AG04449 (cell line): ENCODE measurements at regions not wholly inside any gene's neighbourhood (a gene's known extent, or its start where the extent isn't known, plus 50 kb on each side); places are given as distances from the start of the nearest gene placed in this dataset.

Experiments used
- CTCF ChIA-PET: fragments of 350-600 bp; formaldehyde crosslinking; extraction: SDS; loops from one replicate; lab custom pipeline; 2021; ENCODE audit warnings: antibody characterized with exemption; lab: Yijun Ruan, JAX
- POLR2A ChIA-PET: fragments of 400-600, 350-600 bp; formaldehyde crosslinking; extraction: SDS; loops from one replicate; lab custom pipeline; 2020; ENCODE audit warnings: antibody characterized with exemption, inconsistent platforms; lab: Yijun Ruan, JAX
- DNase-seq: peaks from one replicate; pipeline ENCODE4 v3.0.0-alpha.2; 2010; ENCODE audit warnings: low read depth, low spot score
- H3K4me3 ChIP-seq: 2 replicates; pipeline ENCODE4 v1.5.1; 2011; ENCODE audit warnings: low read depth, mild to moderate bottlenecking, control low read depth, low read length
- TF ChIP-seq, protein P1 (sequence below): IDR thresholded peaks from one replicate; pipeline ENCODE4 v1.5.1; 2011; ENCODE audit warnings: mild to moderate bottlenecking, moderate library complexity, low read length, control low read depth, inconsistent platforms; ENCODE audit not compliant: insufficient read depth; ENCODE audit errors: missing control alignments

DNA sequence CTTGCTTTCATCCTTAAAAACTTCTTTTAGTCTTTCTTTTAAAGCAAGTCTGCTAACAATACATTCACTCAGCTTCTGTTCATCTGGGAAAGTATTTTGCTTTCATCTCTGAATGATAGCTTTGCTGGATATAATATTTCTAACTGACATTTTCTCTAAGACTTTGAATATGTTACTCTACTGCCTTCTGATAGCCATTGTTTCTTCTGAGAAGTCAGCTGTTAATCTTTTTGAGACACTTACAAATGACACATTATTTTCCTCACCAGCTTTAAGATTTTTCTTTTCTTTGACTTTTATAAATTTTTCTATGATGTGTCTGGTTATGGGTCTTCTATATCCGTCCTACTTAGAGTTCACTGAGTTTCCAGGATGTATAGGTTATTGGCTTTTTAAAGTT, 643.1 kb downstream of the KCNA4 start:
- POLR2A ChIA-PET = no interaction called here
- TF ChIP-seq, protein P1, sequence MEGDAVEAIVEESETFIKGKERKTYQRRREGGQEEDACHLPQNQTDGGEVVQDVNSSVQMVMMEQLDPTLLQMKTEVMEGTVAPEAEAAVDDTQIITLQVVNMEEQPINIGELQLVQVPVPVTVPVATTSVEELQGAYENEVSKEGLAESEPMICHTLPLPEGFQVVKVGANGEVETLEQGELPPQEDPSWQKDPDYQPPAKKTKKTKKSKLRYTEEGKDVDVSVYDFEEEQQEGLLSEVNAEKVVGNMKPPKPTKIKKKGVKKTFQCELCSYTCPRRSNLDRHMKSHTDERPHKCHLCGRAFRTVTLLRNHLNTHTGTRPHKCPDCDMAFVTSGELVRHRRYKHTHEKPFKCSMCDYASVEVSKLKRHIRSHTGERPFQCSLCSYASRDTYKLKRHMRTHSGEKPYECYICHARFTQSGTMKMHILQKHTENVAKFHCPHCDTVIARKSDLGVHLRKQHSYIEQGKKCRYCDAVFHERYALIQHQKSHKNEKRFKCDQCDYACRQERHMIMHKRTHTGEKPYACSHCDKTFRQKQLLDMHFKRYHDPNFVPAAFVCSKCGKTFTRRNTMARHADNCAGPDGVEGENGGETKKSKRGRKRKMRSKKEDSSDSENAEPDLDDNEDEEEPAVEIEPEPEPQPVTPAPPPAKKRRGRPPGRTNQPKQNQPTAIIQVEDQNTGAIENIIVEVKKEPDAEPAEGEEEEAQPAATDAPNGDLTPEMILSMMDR = no peak

GRCh38 chr11:29368126-29368525, 648.7 kb downstream of the KCNA4 start:
- no peak overlapping the region for H3K4me3 ChIP-seq
- TF ChIP-seq, protein P1 = no peak
- no peak for DNase-seq
- CTCF ChIA-PET = no interaction called here
- POLR2A ChIA-PET = no interaction called here

More for the DNA sequence above, 643.1 kb downstream of the KCNA4 start:
- no peak overlapping the region for H3K4me3 ChIP-seq
- CTCF ChIA-PET = no interaction called here
- no peak for DNase-seq

GRCh38 chr11:29364006-29364405, 652.8 kb downstream of the KCNA4 start:
- no peak overlapping the region for H3K4me3 ChIP-seq
- CTCF ChIA-PET = interaction anchor here (1.0 kb wide), 1 partner anchor 21 kb away, joined by 4 read pairs; no protein-coding TSS in a partner anchor
- TF ChIP-seq, protein P1 = no peak
- no peak for DNase-seq
- POLR2A ChIA-PET = no interaction called here

DNA sequence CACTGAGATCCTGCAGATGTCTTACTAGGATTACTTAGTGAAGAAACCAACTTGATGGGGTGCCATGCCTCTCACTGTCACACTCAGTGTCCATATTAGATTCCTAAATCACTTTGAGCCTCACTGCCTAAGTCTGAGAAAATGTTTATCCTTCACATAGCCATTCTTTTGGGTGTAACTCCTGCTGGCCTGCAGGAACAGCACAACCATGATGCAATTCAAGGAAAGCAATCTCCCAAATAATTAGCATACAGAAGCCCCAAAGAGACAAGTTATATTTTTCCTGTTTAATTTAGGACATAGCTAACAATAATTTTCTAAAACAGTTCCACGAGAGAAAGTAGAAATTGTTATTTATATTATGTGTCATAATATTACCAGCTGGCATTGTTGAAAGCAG, 655.5 kb downstream of the KCNA4 start:
- CTCF ChIA-PET = no interaction called here
- no peak overlapping the region for H3K4me3 ChIP-seq
- POLR2A ChIA-PET = no interaction called here
- no peak for DNase-seq
- TF ChIP-seq, protein P1 = no peak

- DNase-seq = no peak
- no peak overlapping the region for H3K4me3 ChIP-seq
- CTCF ChIA-PET = interaction anchor here (1.3 to 1.9 kb wide), 2 partner anchors 10 to 24 kb away, joined by 3 to 14 read pairs; no protein-coding TSS in a partner anchor
- POLR2A ChIA-PET = no interaction called here
- TF ChIP-seq, protein P1 = no peak
Measured at GRCh38 chr11:29353833-29354232, 663.0 kb downstream of the KCNA4 start.

DNA sequence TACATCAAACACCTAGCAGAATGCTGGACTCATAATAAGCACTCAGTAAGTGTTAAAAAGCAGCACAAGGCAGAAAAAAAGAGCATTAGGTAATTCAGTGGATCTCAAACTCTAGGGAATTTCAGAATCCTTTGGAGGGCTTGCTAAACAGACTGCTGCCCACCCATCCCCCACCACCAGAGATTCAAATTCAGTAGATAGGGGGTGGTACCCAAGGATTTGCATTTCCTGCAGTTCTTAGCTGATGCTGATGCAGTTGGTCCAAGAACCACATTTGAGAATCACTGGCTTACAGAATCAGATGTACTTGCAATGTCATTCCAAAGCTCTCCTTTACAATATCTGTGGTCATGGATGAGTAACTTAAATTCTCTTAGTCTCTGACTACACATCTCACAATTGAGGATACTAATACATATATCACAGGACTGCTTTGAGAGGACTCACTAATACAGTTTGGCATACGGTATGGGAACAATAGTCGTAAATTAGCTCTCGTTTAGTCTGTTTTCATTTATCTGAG, 664.5 kb downstream of the KCNA4 start:
- ChIA-PET CTCF (interaction anchor here (1.3 to 1.9 kb wide), 2 partner anchors 9 to 23 kb away, joined by 3 to 14 read pairs; no protein-coding TSS in a partner anchor), POLR2A (no interaction called here)
- DNase-seq = no peak
- TF ChIP-seq, protein P1 = no peak
- H3K4me3 ChIP-seq = no peak overlapping the region
